ENCODE measurements at regions not wholly inside any gene's neighbourhood (a gene's known extent, or its start where the extent isn't known, plus 50 kb on each side); places are given as distances from the start of the nearest gene placed in this dataset.

- no peak for TF ChIP-seq EZH2 (IDR thresholded peaks at IDR 0.05; ENCODE audit: insufficient read depth, poor library complexity, severe bottlenecking)
- no peak for TF ChIP-seq EZH2phosphoT487 (IDR thresholded peaks at IDR 0.05; ENCODE audit: insufficient read depth, low read depth)
Measured at GRCh38 chr2:215839309-215839708, 174.0 kb downstream of the MREG start.
